Suppressor macrophage treated with lipopolysaccharide for 1 hour (primary cell): ENCODE measurements at regions not wholly inside any gene's neighbourhood (a gene's known extent, or its start where the extent isn't known, plus 50 kb on each side); places are given as distances from the start of the nearest gene placed in this dataset.
"Not testable (repeated sequence)": the region's sequence is repeated elsewhere in the genome, so short reads cannot be mapped to it uniquely, and the experiment has no call there.

Experiments used
- DNase-seq, 3 donors: peaks; one replicate each; pipeline ENCODE4 v3.0.0-alpha.2; 2020 to 2022

DNA sequence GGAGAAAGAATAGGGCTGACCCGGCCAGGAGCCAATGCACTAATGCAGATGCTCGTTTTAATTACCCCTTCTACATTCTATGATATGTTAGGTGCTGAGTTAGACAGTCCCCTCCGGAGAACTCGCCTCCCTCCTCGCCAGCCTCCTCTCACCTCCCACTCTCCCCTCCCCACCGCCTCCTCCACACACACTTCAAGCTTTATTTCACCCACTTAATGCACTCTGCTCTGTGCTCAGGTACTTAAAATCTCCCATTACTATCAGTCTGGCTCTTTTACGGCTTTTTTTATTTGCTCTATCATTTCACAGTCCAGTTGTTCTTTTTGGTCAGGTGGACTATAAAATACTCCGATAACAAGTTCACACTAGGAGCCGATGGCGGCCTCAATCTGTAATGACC lies 231.6 kb downstream of the TEX36 start:
- no peak for DNase-seq

- DNase-seq = no peak
Observed at GRCh38 chr10:125450218-125450617, 232.7 kb downstream of the TEX36 start.

- no peak for DNase-seq
Observed at GRCh38 chr10:125449571-125449970, 233.4 kb downstream of the TEX36 start.

DNA sequence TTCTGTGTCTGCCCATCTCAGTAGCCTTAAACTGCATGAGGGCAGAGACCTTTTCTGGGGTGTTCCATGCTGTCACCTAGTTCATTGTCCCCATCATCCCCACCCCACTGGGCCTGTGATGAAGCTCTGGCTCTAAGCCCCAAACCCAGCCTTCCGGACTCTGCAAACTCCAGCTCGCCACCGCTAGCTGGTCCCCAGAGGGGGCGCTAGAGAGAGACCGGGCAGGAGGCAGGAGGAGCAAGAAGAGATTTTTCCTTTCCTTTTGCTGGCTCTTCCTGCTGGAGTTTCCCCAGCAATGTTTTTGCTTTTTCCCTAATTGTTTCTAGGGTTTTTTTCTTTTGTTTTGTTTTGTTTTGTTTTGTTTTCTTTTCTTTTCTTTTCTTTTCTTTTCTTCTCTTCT lies 234.4 kb downstream of the TEX36 start:
- peak; percentile 21 to 57 (median 24) for DNase-seq

GRCh38 chr10:125444790-125445189 lies 238.2 kb downstream of the TEX36 start:
- DNase-seq = no peak

DNA sequence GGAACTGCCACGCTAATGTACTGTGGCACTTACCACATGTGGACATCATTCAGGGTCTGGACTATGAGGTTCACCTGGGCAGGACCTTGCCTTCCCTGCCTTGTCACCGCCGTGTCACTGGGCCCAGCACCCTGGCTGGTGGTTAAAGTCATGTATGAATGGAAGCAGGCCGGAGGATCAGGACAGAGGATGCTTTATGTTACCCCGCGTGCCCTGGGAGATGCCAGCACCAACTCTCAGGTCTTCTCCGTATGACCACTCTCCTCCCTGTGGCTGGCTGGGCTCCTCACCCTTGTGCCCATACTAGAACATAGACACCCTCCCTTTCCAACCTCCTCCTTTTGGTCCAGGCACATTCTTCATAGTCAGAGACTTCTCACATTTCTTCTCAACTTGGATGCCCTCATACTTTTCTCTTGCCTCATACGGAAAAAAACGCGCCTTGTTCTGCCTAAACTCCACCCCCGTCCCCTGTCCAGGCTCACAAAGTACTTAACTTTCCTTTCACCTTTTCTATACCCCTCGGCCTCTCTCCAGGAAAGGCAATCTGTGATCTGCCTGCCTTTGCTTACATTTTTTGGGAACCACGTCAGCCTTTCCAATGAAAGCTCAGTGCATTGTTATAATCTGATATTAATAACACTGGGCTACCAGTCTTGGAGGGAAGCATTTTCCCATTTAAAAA lies 240.0 kb downstream of the TEX36 start:
- no peak for DNase-seq

GRCh38 chr10:125441151-125441550 lies 241.8 kb downstream of the TEX36 start:
- DNase-seq = no peak

DNA sequence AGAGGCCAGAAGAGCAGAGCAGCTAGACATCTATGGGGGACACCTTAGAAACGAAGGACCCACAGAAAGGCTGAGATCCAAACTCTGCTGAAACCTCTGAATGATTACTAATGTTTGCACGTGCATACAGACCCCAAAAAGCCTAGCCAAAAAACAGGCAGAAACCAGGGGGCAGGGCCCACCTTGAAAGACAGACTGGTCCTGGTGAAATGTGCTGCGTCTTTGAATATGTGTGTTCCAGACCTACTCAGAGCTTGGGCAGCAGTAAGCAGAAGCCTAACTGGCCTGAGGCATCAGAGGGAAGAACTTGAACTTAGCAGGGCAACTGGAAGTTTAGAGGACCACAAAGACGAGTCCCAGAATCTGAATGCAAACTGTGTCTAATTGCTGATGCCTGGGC lies 251.8 kb downstream of the TEX36 start:
- no peak for DNase-seq

- no peak for DNase-seq
Observed at GRCh38 chr10:125428054-125428453, 254.9 kb downstream of the TEX36 start.

DNA sequence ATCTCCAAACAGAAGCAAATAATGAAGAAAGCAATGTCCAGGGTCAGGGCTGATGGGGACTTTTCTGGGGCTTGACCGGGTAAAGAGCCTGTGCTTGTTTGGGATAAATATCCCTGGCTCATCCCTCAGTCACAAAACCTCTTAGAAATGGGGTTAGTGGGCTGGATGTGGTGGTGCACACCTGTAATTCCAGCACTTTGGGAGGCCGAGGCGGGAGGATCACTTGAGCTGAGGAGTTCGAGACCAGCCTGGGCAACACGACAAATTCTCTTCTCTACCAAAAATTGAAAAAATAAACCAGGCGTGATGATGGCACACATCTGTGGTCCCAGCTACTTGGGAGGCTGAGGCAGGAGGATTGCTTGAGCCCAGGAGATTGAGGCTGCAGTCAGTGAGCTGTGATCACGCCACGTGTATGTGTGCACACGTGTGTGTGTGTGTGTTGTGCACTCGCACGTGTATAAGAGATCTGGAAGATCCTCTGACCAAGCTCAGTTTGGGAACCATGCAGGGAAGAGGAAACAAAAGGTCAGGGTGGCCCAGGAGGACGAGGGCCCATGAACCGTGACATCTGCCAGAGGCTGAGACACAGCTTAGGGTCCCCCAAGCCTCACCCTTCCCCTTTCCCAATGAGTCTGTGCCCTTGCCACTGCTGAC lies 258.6 kb downstream of the TEX36 start:
- no peak for DNase-seq

- DNase-seq = no peak
Observed at GRCh38 chr10:125423569-125423968, 259.4 kb downstream of the TEX36 start.

- DNase-seq = no peak
Observed at GRCh38 chr10:125419831-125420230, 259.5 kb upstream of the CTBP2 start.

GRCh38 chr10:125419146-125419545 lies 258.8 kb upstream of the CTBP2 start:
- DNase-seq = no peak

DNA sequence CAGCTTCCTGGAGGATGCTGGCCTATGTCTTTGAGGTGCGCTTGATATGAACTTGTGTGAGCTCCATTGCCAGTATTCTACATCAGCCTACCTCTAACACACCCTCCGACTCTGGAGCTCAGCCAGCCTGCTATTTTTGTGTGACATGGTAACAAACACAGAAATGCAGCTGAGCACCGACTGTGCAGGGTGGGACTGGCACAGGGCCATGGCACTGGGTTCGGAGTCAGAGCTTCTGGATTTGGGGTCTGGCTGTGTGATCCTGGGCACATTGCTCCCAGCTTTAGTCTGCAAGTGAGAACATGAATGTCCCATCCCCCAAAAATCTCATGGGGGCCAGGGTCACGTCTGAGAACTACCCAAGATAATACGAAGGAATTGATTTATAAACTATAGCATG lies 257.2 kb upstream of the CTBP2 start:
- DNase-seq = no peak

- no peak for DNase-seq
Observed at GRCh38 chr10:125415964-125416363, 255.6 kb upstream of the CTBP2 start.

GRCh38 chr10:125415006-125415633 lies 254.8 kb upstream of the CTBP2 start:
- DNase-seq = no peak

DNA sequence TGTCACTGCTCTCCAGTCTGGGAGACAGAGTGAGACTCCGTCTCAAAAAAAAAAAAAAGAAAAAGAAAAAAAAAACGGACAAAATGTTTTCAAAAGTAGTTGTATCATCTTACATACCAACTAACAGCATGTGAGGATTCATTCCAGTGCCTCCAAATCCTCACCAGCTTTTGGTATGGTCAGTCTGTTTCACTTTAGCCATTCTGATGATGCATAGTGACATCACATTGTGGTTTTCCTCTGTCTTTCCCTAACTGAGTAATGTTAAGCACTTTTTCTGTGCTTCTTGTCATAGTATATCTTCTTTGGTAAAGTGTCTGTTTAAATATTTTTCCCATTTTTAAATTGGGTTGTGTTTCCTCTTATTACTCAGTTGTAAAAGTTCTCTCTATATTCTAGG lies 251.4 kb upstream of the CTBP2 start:
- DNase-seq = peak; percentile 14 to 56 (median 26)

GRCh38 chr10:125409756-125410155 lies 249.4 kb upstream of the CTBP2 start:
- DNase-seq = no peak

- no peak for DNase-seq
Observed at GRCh38 chr10:125407557-125407956, 247.2 kb upstream of the CTBP2 start.

- no peak for DNase-seq
Observed at GRCh38 chr10:125407000-125407502, 246.7 kb upstream of the CTBP2 start.

DNA sequence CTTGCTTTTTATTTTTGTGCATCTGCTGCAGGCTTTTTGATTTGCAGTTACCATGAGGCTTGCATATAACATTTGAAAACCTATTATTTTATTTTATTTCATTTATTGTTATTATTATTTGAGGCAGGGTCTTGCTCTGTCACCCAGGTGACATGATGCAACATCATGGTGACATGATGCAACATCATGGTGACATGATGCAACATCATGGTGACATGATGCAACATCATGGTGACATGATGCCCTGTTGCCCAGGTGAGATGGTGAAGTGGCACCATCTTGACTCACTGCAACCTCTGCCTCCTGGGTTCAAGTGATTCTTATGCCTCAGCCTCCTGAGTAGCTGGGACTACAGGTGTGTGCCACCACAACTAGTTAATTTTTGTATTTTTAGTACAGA lies 244.5 kb upstream of the CTBP2 start:
- DNase-seq = not testable (repeated sequence)

DNA sequence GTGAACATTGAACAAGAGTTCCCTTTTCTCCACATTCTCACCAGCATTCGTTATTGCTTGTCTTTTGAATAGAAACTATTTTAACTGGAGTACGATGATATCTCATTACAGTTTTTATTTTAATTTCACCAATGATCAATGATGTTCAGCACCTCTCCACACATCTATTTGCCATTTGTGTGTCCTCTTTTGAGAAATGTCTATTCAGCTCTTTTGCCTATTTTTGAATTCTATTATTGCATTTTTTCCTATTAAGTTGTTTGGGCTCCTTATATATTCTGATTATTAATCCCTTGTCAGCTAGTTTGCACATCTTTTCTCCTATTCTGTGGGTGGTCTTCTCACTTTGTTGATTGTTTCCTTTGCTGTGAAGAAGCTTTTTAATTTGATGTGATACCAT lies 241.1 kb upstream of the CTBP2 start:
- DNase-seq = no peak

- no peak for DNase-seq
Observed at GRCh38 chr10:125399289-125399688, 238.9 kb upstream of the CTBP2 start.

- DNase-seq = no peak
Observed at GRCh38 chr10:125398270-125398669, 237.9 kb upstream of the CTBP2 start.
